ENCODE measurements at regions not wholly inside any gene's neighbourhood (a gene's known extent, or its start where the extent isn't known, plus 50 kb on each side); places are given as distances from the start of the nearest gene placed in this dataset.
A peak's percentile ranks its signal among the peaks of the same experiment; 100 is the strongest.
"Not testable (repeated sequence)": the region's sequence is repeated elsewhere in the genome, so short reads cannot be mapped to it uniquely, and the experiment has no call there.

DNA sequence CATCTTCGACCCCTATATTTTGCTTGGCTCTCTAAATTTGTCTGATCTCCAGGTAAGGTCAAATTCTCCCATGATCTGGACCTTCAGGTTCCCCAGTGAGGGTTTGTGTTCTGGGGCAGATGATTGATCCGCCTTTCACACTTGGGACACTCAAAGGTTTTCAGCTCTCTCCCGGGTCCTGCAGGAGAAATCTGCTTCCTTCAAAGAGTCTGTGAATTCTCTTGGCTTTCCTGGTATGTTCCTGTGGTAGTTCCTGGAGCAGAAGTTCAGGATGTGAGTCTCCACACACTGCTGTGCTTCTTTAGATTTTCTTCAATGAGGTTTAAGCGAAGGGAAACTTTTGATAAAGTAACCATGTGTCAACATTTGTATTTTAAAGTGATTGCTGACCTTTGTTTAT lies 318.0 kb downstream of the TAF11L14 start:
- no peaks in the 10 kb centered on the region for H3K36me3 ChIP-seq (ENCODE audit: control insufficient read depth, insufficient read depth, low read length)
- H3K27ac ChIP-seq (ENCODE audit: low read depth, low read length), result peak overlapping the region; percentile 71
- no peak overlapping the region for H3K4me3 ChIP-seq (ENCODE audit: low read depth, low read length)
- H3K4me1 ChIP-seq (ENCODE audit: control insufficient read depth, insufficient read depth, low read length), result no peaks in the 10 kb centered on the region; the same call in 1 of the 2 replicates
- no peaks in the 10 kb centered on the region for H3K27me3 ChIP-seq (ENCODE audit: control insufficient read depth, insufficient read depth, low read length)
- H3K9me3 ChIP-seq (ENCODE audit: control insufficient read depth, insufficient read depth, low read length), result no peaks in the 10 kb centered on the region
- H3K9ac ChIP-seq (ENCODE audit: low read depth, low read length), result no peak overlapping the region

DNA sequence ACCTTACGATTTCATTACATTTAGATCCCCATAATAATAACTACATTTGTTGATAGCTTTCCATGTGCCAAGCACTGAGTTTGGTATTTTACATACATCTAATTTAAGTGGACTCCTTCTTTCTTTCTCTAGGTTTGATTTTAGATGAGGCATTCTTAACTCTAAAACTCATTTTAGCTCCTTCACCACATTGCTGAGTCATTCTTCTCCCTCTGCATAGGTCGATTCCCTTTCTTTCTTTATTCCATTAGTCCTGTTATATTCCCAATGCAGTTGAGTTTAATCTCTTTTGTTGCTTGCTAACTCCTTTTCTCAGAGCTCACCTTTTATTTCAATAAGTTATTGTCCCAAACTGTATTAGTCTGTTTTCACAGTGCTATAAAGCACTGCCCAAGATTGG lies 329.8 kb downstream of the TAF11L14 start:
- Histone ChIP-seq H3K4me3 (ENCODE audit: low read depth, low read length) (no peak overlapping the region), H3K4me1 (ENCODE audit: control insufficient read depth, insufficient read depth, low read length) (no peaks in the 10 kb centered on the region), H3K27me3 (ENCODE audit: control insufficient read depth, insufficient read depth, low read length) (no peaks in the 10 kb centered on the region), H3K9ac (ENCODE audit: low read depth, low read length) (no peak overlapping the region), H3K27ac (ENCODE audit: low read depth, low read length) (no peak overlapping the region), H3K36me3 (ENCODE audit: control insufficient read depth, insufficient read depth, low read length) (no peaks in the 10 kb centered on the region), H3K9me3 (ENCODE audit: control insufficient read depth, insufficient read depth, low read length) (no peaks in the 10 kb centered on the region)

DNA sequence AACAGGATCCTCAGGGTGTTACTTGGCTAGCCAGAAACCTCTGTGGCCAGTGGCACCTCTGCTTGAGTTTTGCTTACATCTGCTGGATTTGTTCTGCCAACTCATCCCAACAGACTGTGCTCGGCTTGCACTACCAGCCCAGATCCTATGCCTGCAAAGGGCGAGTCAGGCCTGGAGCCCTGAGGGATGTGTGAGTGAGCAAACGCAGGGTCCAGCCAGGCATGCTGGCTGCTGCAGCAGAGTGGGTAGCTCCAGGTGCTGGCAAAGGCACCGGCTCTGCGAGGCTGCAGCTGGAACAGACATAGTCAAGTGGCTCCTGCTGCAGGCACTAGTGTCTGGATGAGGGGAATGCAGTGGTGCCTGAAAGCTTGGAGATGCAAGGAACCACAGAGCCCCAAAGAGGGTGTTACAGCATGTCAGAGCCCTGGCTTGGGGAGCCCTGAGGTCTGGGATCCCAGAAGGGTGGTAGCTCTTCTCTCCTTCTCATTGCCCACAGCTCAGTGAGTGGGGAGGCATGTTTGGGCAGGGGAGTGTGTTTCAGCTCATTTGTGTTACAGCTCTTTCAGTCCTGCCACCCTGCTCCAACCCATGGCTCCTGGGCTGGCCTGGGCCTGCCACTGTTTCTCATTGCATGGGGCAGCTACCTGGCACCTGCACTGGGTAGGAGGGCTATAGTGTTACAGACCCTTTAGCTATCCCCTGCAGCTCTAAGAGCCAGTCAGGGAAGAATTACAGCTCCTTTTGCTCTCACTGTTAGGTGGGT lies 332.6 kb downstream of the TAF11L14 start:
- H3K9me3 ChIP-seq (ENCODE audit: control insufficient read depth, insufficient read depth, low read length), result no peaks in the 10 kb centered on the region
- no peaks in the 10 kb centered on the region for H3K36me3 ChIP-seq (ENCODE audit: control insufficient read depth, insufficient read depth, low read length)
- no peak overlapping the region for H3K9ac ChIP-seq (ENCODE audit: low read depth, low read length)
- no peak overlapping the region for H3K4me3 ChIP-seq (ENCODE audit: low read depth, low read length)
- no peak overlapping the region for H3K27ac ChIP-seq (ENCODE audit: low read depth, low read length)
- H3K27me3 ChIP-seq (ENCODE audit: control insufficient read depth, insufficient read depth, low read length), result no peaks in the 10 kb centered on the region
- H3K4me1 ChIP-seq (ENCODE audit: control insufficient read depth, insufficient read depth, low read length), result no peaks in the 10 kb centered on the region

DNA sequence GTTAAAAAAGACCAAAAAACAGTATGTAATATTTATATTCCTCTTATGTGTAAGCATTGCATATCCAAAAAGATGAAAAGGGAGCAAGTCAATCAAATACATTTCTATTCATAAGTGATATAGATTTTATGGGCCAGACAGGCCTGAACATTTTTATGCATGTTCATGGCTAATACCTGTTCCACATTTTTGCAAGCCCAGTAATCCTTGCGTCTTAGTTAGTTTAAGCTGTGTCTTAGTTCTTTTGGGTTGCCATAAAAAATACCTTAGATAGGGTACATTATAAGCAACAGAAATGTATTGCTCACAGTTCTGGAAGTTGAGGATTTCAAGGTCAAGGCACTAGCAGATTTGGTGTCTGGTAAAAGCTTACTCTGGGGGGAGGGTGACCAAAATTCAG lies 342.1 kb downstream of the TAF11L14 start:
- H3K4me1 ChIP-seq (ENCODE audit: control insufficient read depth, insufficient read depth, low read length), result no peaks in the 10 kb centered on the region
- H3K27ac ChIP-seq (ENCODE audit: low read depth, low read length), result no peak overlapping the region
- no peak overlapping the region for H3K9ac ChIP-seq (ENCODE audit: low read depth, low read length)
- H3K36me3 ChIP-seq (ENCODE audit: control insufficient read depth, insufficient read depth, low read length), result no peaks in the 10 kb centered on the region
- no peaks in the 10 kb centered on the region for H3K9me3 ChIP-seq (ENCODE audit: control insufficient read depth, insufficient read depth, low read length)
- no peaks in the 10 kb centered on the region for H3K27me3 ChIP-seq (ENCODE audit: control insufficient read depth, insufficient read depth, low read length)
- H3K4me3 ChIP-seq (ENCODE audit: low read depth, low read length), result no peak overlapping the region

GRCh38 chr5:17978954-17979353 lies 344.7 kb downstream of the TAF11L14 start:
- Histone ChIP-seq H3K27me3 (ENCODE audit: control insufficient read depth, insufficient read depth, low read length) (no peaks in the 10 kb centered on the region), H3K4me3 (ENCODE audit: low read depth, low read length) (no peak overlapping the region)

GRCh38 chr5:17982626-17983025 lies 348.4 kb downstream of the TAF11L14 start:
- H3K36me3 ChIP-seq (ENCODE audit: control insufficient read depth, insufficient read depth, low read length); H3K27me3 ChIP-seq (ENCODE audit: control insufficient read depth, insufficient read depth, low read length); H3K4me1 ChIP-seq (ENCODE audit: control insufficient read depth, insufficient read depth, low read length); H3K27ac ChIP-seq (ENCODE audit: low read depth, low read length); H3K9me3 ChIP-seq (ENCODE audit: control insufficient read depth, insufficient read depth, low read length); H3K4me3 ChIP-seq (ENCODE audit: low read depth, low read length); H3K9ac ChIP-seq (ENCODE audit: low read depth, low read length): not testable (repeated sequence)

More at GRCh38 chr5:17978954-17979353, 344.7 kb downstream of the TAF11L14 start:
- H3K9me3 ChIP-seq (ENCODE audit: control insufficient read depth, insufficient read depth, low read length), result no peaks in the 10 kb centered on the region
- no peaks in the 10 kb centered on the region for H3K36me3 ChIP-seq (ENCODE audit: control insufficient read depth, insufficient read depth, low read length)
- no peaks in the 10 kb centered on the region for H3K4me1 ChIP-seq (ENCODE audit: control insufficient read depth, insufficient read depth, low read length)
- H3K27ac ChIP-seq (ENCODE audit: low read depth, low read length), result no peak overlapping the region
- no peak overlapping the region for H3K9ac ChIP-seq (ENCODE audit: low read depth, low read length)

- H3K4me1 ChIP-seq (ENCODE audit: control insufficient read depth, insufficient read depth, low read length), result peaks cover 6% of the 10 kb centered on the region; the same call in 1 of the 2 replicates
- no peaks in the 10 kb centered on the region for H3K36me3 ChIP-seq (ENCODE audit: control insufficient read depth, insufficient read depth, low read length)
- H3K4me3 ChIP-seq (ENCODE audit: low read depth, low read length), result no peak overlapping the region
- no peaks in the 10 kb centered on the region for H3K27me3 ChIP-seq (ENCODE audit: control insufficient read depth, insufficient read depth, low read length)
- H3K27ac ChIP-seq (ENCODE audit: low read depth, low read length), result no peak overlapping the region
- no peaks in the 10 kb centered on the region for H3K9me3 ChIP-seq (ENCODE audit: control insufficient read depth, insufficient read depth, low read length)
- no peak overlapping the region for H3K9ac ChIP-seq (ENCODE audit: low read depth, low read length)
Observed at GRCh38 chr5:17989036-17989435, 354.8 kb downstream of the TAF11L14 start.

GRCh38 chr5:17989567-17990563 lies 355.6 kb downstream of the TAF11L14 start:
- Histone ChIP-seq H3K4me1 (ENCODE audit: control insufficient read depth, insufficient read depth, low read length) (peaks cover 6% of the 10 kb centered on the region; the same call in 1 of the 2 replicates), H3K27ac (ENCODE audit: low read depth, low read length) (no peak overlapping the region), H3K36me3 (ENCODE audit: control insufficient read depth, insufficient read depth, low read length) (no peaks in the 10 kb centered on the region), H3K9ac (ENCODE audit: low read depth, low read length) (no peak overlapping the region), H3K27me3 (ENCODE audit: control insufficient read depth, insufficient read depth, low read length) (no peaks in the 10 kb centered on the region), H3K4me3 (ENCODE audit: low read depth, low read length) (no peak overlapping the region), H3K9me3 (ENCODE audit: control insufficient read depth, insufficient read depth, low read length) (no peaks in the 10 kb centered on the region)

DNA sequence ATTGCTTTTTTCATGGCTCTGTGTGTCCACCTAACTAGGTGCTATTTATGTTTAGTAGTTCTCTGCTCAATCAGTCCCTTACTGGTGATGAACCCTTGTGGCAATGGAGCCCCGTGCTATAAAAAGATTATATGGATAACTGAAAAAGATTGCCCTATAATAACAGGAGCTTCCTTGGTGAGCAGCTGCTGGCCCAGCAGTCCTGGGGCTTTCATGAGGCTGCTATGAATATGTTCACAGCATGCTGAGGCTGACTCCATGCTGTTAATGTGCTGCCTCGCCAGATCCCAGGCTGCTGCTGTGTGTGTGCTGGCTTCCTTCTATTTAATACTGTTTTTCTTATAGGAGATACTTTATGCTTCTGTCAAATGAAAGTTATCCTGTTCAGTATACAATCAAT lies 357.5 kb downstream of the TAF11L14 start:
- H3K27ac ChIP-seq (ENCODE audit: low read depth, low read length), result no peak overlapping the region
- no peaks in the 10 kb centered on the region for H3K9me3 ChIP-seq (ENCODE audit: control insufficient read depth, insufficient read depth, low read length)
- H3K9ac ChIP-seq (ENCODE audit: low read depth, low read length), result no peak overlapping the region
- peaks cover 6% of the 10 kb centered on the region; the same call in 1 of the 2 replicates for H3K4me1 ChIP-seq (ENCODE audit: control insufficient read depth, insufficient read depth, low read length)
- no peaks in the 10 kb centered on the region for H3K27me3 ChIP-seq (ENCODE audit: control insufficient read depth, insufficient read depth, low read length)
- H3K4me3 ChIP-seq (ENCODE audit: low read depth, low read length), result no peak overlapping the region
- H3K36me3 ChIP-seq (ENCODE audit: control insufficient read depth, insufficient read depth, low read length), result no peaks in the 10 kb centered on the region

- Histone ChIP-seq H3K27ac (ENCODE audit: low read depth, low read length) (no peak overlapping the region), H3K4me3 (ENCODE audit: low read depth, low read length) (no peak overlapping the region), H3K9ac (ENCODE audit: low read depth, low read length) (no peak overlapping the region), H3K4me1 (ENCODE audit: control insufficient read depth, insufficient read depth, low read length) (peaks cover 6% of the 10 kb centered on the region; the same call in 1 of the 2 replicates), H3K27me3 (ENCODE audit: control insufficient read depth, insufficient read depth, low read length) (no peaks in the 10 kb centered on the region), H3K9me3 (ENCODE audit: control insufficient read depth, insufficient read depth, low read length) (no peaks in the 10 kb centered on the region), H3K36me3 (ENCODE audit: control insufficient read depth, insufficient read depth, low read length) (no peaks in the 10 kb centered on the region)
Observed at GRCh38 chr5:17992291-17992690, 358.0 kb downstream of the TAF11L14 start.

GRCh38 chr5:17995997-17996396 lies 361.7 kb downstream of the TAF11L14 start:
- H3K4me1 ChIP-seq (ENCODE audit: control insufficient read depth, insufficient read depth, low read length), result no peaks in the 10 kb centered on the region
- no peaks in the 10 kb centered on the region for H3K36me3 ChIP-seq (ENCODE audit: control insufficient read depth, insufficient read depth, low read length)
- no peaks in the 10 kb centered on the region for H3K9me3 ChIP-seq (ENCODE audit: control insufficient read depth, insufficient read depth, low read length)
- no peak overlapping the region for H3K4me3 ChIP-seq (ENCODE audit: low read depth, low read length)
- no peak overlapping the region for H3K27ac ChIP-seq (ENCODE audit: low read depth, low read length)
- no peak overlapping the region for H3K9ac ChIP-seq (ENCODE audit: low read depth, low read length)
- H3K27me3 ChIP-seq (ENCODE audit: control insufficient read depth, insufficient read depth, low read length), result no peaks in the 10 kb centered on the region
